CD4-positive, alpha-beta T cell treated with Interleukin-15 for 1 hour (primary cell): ENCODE measurements at regions not wholly inside any gene's neighbourhood (a gene's known extent, or its start where the extent isn't known, plus 50 kb on each side); places are given as distances from the start of the nearest gene placed in this dataset.

Experiments used
- DNase-seq: peaks from one replicate; pipeline ENCODE4 v3.0.0-alpha.2; 2020

DNA sequence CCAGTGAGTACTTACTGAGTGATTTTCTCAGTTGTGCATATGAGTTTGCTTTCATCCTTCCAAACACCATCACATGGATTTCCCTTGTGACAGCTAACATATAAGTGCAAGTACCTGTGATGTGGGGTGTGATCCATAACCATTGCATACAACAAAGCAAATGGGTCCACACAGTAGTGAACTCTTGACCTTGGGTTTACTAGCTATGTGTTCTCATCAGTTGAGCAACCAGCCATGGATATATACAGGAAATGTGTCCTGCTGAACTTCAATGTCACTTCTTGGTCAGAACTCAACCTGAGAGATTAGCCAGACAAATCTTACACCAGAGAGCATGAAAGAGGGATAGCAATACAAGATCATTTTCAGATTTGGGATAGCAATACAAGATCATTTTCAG lies 420.9 kb upstream of the KCNH7 start:
- DNase-seq: no peak

DNA sequence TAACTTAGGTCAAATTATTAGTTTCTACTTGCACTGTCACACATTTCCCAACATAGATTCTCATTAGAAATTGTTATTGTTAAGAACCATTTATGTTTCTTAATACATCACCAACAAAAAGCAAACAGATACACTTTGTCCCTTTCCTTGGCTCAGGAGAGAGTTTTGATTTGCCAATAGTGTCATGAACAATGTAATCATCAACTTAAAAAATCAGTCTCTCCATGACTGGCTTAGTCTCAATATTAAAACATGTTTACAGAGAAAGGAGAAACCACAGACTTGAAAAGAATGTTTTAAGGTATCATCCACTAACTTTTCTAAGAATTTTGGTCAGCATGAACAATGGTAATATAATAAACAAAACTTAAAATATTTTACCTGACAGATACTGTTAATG lies 416.5 kb upstream of the KCNH7 start:
- DNase-seq: no peak

GRCh38 chr2:163253621-163254285 lies 415.2 kb upstream of the KCNH7 start:
- DNase-seq: no peak

GRCh38 chr2:163252199-163252598 lies 413.6 kb upstream of the KCNH7 start:
- DNase-seq: no peak

GRCh38 chr2:163248376-163249253 lies 410.0 kb upstream of the KCNH7 start:
- DNase-seq: no peak

DNA sequence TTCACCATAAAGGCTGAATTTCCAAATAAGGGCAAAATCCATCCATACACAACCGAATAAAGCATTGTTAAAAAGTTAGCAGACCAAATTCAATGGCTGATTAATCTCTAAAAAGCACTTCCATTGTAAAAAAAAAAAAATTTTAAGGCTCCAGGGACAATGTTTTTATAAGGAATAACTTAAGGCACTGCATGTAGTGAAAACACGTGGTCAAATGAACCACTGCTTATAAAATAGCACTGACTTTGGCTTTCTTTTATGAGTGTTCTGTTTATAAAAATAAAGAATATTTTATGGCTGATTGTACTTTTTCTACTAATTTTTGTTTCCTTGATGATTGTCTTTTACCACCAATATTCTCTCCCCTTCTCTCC lies 409.3 kb upstream of the KCNH7 start:
- no peak for DNase-seq

DNA sequence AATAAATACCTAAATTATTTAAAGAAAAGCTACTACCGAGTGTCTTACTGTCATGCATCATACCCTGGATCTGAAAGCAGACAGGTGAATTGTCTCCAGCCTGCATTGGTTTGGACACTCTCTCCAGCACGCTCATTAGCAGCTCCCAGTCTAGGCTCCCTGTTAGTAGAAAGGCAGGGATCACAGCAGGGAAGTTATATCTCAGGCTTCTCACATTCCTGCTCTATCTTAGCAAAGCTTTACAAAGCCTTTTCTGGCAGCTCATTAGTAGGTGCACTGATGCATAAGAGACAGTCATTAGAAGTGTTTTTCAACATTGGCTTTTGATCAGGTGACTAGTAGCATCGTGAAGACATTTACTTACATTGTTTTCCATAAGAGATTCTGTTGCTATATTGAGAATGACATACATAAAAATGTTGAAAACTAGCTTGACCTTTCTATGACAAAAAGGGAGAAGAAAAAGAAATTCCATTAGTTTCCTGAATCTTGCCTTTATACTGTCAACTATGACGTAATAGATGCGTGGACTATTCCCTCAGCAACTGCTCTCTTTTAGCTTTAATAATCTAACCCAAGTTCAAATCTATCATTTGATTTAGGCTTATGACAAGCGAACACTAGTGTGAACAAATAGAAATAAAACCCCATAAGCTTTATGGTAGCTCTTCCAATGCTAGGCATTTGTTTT lies 408.7 kb upstream of the KCNH7 start:
- DNase-seq: no peak

- no peak for DNase-seq
Measured at GRCh38 chr2:163246135-163246534, 407.6 kb upstream of the KCNH7 start.

DNA sequence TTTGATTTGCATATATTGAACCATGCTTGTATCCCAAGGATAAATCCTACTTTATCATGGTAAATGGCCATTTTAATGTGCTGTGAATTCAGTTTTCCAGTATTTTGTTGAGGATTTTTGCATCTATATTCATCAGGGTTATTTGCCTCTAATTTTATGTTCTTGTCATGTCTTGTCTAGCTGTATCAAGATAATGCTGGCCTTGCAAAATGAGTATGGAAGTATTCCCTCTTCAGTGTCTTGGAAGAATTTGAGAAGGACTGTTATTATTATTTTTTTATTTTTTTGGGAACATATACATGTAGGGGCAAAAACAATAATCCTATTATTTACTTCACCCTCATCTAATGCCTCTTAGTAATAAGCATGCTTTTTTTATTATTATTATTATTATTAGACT lies 398.0 kb upstream of the KCNH7 start:
- DNase-seq: no peak

DNA sequence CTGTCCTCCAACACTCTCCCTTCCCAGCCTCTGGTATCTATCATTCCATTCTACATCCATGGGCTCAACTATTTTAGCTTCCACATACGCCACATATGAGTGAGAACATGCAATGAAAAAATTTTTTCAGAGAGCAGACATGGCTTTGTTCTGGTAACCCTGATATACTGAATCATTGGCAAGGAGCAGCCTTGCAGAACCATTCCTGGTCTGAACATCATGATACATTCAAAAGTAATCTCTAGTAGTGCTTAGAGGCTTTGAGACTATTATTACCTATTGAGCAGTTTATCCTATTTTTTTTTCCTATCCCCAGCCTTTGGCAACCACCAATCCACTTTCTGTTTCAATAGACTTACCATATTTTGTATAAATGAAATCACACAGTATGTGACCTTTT lies 393.1 kb upstream of the KCNH7 start:
- no peak for DNase-seq

DNA sequence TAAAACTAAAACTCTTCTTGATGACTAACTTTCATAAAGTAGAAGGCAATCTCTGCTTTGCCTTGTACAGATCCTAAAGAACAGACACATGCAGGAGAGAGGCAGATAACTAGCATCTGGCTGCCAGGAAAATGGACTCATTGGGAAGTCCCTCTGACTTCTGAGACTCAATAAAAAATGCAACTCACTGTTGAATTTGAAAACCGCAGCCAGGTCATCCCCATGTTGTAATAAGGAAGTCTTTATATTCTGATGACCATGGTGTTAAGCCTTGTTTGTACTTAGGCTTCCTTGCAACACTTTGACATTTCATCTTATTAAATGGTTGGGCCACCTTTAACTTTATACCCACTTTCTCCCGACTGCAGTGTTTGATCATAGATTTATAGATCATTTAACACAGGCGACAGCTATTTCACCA lies 375.1 kb upstream of the KCNH7 start:
- DNase-seq: no peak

DNA sequence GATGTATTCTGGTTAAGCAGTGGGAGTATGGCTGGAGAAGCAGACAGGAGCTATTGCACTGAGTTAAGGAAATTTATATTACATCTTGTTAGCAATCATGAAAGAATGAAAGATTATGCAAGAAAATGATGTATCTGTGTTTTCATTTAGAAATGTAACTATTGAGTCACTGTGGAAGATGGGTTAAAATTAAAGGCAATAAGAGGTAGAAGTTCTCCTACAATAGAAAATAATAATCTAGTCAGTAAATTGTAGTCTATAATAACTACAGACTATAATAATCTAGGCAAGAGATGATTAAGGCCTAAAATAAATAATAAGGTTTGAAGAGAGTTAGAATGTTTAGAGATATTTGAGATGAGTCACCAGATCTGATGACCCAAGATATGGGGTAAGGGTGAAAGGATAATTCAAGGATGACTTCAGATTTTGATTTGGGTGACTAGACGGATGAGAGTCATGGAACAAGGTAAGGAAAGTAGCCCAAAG lies 371.9 kb upstream of the KCNH7 start:
- DNase-seq: no peak

- DNase-seq: no peak
Measured at GRCh38 chr2:163207693-163208370, 369.3 kb upstream of the KCNH7 start.

DNA sequence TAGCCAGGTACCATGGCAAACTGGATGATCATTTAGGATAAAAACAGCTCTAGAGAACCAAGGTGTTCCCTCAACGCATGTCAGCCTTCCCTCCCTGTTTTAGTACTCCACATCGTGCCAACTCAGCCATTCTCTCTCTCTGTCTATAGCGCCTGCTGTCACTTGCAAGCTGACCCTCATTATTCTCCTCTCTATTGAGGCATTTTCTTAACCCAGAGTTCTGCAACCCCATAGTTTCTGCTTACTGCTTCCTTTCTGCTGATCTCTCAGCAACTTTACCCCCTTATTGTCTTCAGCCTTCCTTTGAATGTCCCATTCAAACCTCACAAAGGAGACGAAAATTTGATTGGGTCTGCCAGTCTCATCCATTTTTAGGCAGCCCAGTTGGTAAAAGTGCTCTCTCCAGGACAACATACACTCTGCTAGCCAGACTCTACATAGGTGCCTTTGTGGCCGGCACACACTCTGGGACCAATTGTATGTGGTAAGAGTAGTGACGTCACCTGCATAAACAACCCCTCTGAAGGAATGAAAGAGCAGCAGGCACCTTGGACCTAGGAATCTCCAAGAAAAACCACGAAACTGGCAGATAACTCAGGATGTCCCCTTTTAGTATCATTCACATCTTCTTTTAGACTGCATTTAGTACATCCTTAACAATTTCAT lies 367.2 kb upstream of the KCNH7 start:
- no peak for DNase-seq

DNA sequence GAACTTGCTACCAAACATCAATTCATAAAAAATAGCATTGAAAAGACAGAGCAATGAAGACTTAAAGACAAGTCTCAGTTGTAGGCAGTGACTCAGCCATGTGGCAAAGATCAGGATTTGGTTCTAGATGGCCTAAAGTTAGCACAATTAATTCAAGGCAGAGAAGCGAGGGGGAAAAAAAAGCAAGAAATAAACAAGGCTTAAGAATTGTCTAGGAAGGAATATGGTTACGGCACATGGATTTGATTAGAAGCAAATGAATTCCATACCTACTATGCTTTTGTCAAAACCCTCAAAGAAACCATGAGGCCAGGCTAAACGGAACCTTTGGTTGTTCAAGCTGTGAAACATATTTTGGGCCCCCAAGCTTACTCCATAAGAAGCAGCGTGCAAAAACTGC lies 362.2 kb upstream of the KCNH7 start:
- no peak for DNase-seq

DNA sequence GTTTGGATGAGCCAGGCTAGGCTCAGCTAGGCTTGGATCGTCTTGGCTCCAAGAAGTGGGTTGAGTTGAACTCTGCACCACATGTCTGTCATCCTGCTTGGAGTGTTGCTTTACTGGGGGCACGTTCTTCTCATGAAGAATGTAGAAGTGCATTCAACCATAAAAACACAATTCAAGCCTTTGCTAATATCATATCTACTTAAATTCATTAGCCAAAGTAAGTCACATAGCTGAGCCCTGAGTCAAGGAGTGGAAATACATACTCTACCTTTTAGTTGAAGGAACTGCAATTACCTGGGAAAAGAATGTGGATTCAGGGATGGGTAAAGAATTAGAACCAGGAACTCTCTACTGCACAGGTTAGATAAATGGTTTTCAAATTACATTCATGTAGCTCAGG lies 360.4 kb upstream of the KCNH7 start:
- no peak for DNase-seq

GRCh38 chr2:163198007-163198406 lies 359.4 kb upstream of the KCNH7 start:
- DNase-seq: no peak

GRCh38 chr2:163191372-163191771 lies 352.8 kb upstream of the KCNH7 start:
- DNase-seq: no peak

GRCh38 chr2:163187995-163188655 lies 349.6 kb upstream of the KCNH7 start:
- no peak for DNase-seq

- DNase-seq: no peak
Measured at GRCh38 chr2:163187119-163187518, 348.6 kb upstream of the KCNH7 start.

DNA sequence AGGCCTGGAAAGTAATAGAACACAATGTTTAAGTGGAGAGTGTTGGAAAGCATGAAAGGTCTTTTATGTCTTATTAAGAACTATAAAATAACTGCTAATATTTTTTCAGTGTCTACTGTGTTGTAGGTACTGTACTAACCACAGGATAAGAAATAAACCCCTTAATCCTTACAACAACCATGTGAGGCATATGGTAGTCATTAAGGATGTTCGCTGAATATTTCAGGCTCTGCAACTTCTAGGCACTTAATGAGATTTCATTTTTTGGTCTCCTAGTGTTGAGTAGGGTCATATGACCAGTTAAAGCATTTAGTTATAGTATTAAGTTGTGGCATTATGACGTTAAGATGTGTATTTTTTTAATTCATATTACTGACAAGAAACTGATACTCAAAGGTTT lies 346.6 kb upstream of the KCNH7 start:
- no peak for DNase-seq

GRCh38 chr2:163182764-163183354 lies 344.3 kb upstream of the KCNH7 start:
- no peak for DNase-seq
